Heart left ventricle (tissue), 13 donors: ENCODE measurements at regions not wholly inside any gene's neighbourhood (a gene's known extent, or its start where the extent isn't known, plus 50 kb on each side); places are given as distances from the start of the nearest gene placed in this dataset.

Source experiments
- POLR2A ChIP-seq, 2 donors: fragments of 450-650 bp; IDR thresholded peaks; one replicate each; pipeline ENCODE4 v1.6.1; 2017; ENCODE audit warnings: antibody characterized with exemption in 2 of 2, mild to moderate bottlenecking in 2 of 2, moderate library complexity in 2 of 2
- TF ChIP-seq, protein P1 (sequence below), 12 donors: fragments of 200-600 bp; sonication (generic) in 4 of 12; IDR thresholded peaks; one replicate each; pipeline versions ENCODE4 v1.5.0 to v1.8.0; 2018 to 2022; ENCODE audit warnings: antibody characterized with exemption in 12 of 12, mild to moderate bottlenecking in 5 of 12
- donor health status: ischemic (EF 13 %, LVEDD 7.1; RV severe dilation, severe dysfunction).
- donor health status: DM: no; HTN: yes; CAD: no.
- donor health status: DM: no; HTN: no; CAD: no.
- donor health status: ischemic (EF 25% LVEDD 6.9; RV normal size, moderate dysfunction).
- donor health status: ischemic (EF 25% LVEDD 5.7; RV mildly dilated, moderate dysfunction).
- donor health status: ischemic (EF 35%, LVEDD 5.7; RV mildly dilated, moderate dysfunction).
- donor health status: nonischemic (EF 11% LVEDD 7.7; RV severe dilation, severe dysfunction).
- donor health status: DM: yes; HTN: yes; CAD: no.
- donor health status: PGD.
- donor health status: ischemic (EF 29% LVEDD 5.4; RV normal size, mild dysfunction).
- donor health status: nonischemic (EF 23%, LVEDD 6.1; RV moderate dilation, normal function).

DNA sequence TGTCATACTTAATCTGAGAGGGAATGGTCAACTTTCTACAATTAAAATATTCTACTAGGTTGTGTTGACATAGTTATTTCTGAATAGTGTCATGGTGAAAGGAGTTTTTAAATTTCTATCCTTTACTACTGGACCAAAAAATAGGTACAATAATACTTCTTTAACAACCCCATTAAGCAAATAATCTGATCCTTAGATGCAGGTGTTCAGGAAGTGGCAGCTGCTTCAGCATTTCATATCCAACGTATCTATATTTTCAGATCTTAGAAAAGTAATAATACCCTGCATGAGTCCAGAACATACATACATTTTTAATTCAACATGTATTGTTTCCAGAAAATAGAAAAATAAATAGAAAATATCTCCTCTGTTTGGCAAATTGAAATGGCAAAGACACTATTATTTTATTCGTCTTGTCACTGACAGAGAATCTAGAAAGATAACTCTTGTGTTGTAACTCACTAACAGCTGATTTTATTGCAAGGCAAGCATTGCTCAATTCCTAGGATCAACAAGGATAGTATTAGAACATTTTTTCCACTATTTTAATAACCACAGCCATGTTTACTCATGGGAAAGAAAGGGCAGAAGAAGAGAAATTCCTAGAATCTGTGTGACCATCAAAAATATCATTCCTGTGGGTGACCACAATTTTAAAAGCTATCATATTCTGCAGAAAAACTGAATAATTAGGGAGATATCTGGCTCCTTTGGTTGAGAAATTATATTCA, 159.3 kb upstream of the CNTNAP2 start:
- TF ChIP-seq, protein P1, sequence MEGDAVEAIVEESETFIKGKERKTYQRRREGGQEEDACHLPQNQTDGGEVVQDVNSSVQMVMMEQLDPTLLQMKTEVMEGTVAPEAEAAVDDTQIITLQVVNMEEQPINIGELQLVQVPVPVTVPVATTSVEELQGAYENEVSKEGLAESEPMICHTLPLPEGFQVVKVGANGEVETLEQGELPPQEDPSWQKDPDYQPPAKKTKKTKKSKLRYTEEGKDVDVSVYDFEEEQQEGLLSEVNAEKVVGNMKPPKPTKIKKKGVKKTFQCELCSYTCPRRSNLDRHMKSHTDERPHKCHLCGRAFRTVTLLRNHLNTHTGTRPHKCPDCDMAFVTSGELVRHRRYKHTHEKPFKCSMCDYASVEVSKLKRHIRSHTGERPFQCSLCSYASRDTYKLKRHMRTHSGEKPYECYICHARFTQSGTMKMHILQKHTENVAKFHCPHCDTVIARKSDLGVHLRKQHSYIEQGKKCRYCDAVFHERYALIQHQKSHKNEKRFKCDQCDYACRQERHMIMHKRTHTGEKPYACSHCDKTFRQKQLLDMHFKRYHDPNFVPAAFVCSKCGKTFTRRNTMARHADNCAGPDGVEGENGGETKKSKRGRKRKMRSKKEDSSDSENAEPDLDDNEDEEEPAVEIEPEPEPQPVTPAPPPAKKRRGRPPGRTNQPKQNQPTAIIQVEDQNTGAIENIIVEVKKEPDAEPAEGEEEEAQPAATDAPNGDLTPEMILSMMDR (IDR thresholded peaks at IDR 0.05), result no peak
- TF ChIP-seq POLR2A (IDR thresholded peaks at IDR 0.05), result no peak
